GM10266 (cell line): ENCODE measurements at regions not wholly inside any gene's neighbourhood (a gene's known extent, or its start where the extent isn't known, plus 50 kb on each side); places are given as distances from the start of the nearest gene placed in this dataset.

Experiments used
- DNase-seq: peaks from one replicate; pipeline ENCODE4 v3.0.0; 2012; ENCODE audit errors: extremely low spot score
- CTCF ChIP-seq: IDR thresholded peaks from 2 replicates; pipeline ENCODE4 v1.5.1; 2012; ENCODE audit warnings: mild to moderate bottlenecking, low read depth; ENCODE audit not compliant: control insufficient read depth, insufficient read depth; ENCODE audit errors: missing control alignments

GRCh38 chr5:51286046-51286445 lies 97.2 kb upstream of the ISL1 start:
- no peak for DNase-seq
- TF ChIP-seq CTCF = no peak

GRCh38 chr5:51302343-51302742 lies 80.9 kb upstream of the ISL1 start:
- TF ChIP-seq CTCF = no peak
- DNase-seq = no peak

GRCh38 chr5:51326844-51327243 lies 56.4 kb upstream of the ISL1 start:
- DNase-seq = no peak
- no peak for TF ChIP-seq CTCF
